AG08396 (cell line): ENCODE measurements at regions not wholly inside any gene's neighbourhood (a gene's known extent, or its start where the extent isn't known, plus 50 kb on each side); places are given as distances from the start of the nearest gene placed in this dataset.
A peak's percentile ranks its signal among the peaks of the same experiment; 100 is the strongest.

Experiments
- DNase-seq: peaks from one replicate; pipeline ENCODE4 v3.0.0; 2012; ENCODE audit warnings: low spot score, mixed read lengths

DNA sequence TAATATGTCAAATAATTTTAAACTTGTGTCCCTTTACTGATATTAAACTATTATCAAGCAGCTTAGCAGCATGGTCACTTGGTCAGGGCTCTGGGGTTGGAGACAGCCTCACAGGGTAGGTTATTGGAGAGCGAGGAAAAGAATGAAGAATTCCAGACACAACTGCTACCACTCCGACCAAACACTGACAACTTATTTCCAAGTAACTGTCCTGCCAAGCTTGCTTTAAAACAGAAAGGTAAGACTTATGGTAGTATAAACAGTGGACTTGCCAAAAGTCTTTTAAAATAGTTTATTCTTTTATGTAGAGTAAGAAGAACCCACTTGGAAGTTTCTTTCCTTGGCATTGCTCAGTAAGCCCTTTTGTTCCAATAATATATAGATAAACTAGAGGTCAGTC is 364.1 kb downstream of the DEPDC1B start:
- no peak for DNase-seq

DNA sequence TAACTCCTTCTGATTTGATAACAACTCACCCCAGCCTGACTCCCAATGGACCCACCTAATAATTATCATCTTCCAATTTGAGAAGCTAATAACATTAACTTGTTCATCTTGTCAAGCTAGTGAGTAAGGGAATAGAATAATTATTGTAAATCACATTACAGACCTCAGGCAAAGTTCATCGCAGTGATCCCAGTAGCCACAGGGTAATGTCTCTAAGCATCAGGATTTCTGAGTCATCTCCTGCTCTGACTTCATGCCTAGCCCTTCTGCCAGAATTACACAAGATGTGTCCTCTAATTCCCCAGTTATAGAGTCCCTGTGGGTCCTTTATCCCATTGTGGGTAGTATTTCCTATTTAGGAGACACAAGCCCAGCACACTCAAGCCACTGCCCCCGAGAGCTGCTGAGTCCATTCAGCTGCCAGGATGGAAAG is 365.7 kb downstream of the DEPDC1B start:
- peak; percentile 20 for DNase-seq

DNA sequence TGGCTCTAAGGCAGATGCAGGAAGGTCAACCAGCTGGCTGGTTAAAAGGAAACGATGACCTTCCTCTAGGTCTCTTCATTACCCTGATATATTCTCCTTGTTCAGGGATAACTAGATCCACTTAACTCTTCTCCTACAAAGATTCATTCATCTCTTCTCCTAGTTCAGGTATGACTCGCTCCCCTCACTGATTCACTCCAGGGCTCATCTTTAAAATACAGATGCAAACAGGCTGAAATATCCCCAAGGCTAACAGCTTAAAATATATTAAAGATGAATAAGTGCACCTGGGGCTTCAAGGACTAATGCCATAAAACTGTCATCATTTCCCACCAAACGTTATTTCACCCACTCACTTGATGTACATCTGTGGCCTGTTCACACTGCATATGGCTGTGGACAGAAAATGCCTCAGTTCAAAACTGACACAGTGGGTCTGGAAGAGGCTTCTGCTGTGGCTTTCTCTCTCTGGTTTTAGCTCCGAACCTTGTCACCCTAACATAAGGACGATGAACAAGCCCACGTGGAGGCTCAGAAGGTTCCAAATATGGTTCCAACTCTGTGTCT is 366.9 kb downstream of the DEPDC1B start:
- no peak for DNase-seq

DNA sequence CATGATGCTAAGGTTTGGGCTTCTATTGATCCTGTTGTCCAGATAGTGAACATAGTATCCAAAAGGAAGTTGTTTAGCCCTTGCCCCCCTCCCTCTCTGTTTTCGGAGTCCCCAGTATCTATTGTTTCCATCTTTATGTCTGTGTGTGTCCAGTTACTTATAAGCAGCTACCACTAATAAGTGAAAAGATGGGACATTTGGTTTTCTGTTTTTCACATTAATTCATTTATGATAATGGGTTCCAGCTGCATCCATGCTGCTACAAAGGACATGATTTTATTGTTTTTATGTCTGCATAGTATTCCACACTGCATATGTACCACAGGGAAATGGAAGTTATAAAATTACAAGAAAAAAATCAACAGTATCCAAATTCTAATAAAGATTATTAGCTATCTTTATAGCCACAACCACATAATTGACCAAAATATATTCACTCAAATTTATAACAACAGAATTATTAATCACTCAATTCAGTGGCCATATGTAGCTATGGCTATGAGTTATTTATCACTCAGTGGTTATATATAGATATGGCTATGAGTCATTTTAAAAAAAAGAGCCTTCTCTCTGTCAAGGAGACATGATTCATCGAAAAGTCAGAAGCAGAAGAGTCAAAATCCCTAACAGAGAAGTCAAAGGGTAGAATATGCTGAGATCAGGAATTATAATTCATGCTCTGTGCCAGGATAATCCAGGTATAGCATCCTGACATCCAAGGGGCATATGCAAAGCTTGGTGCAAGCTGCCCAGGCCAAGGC is 367.5 kb downstream of the DEPDC1B start:
- no peak for DNase-seq

DNA sequence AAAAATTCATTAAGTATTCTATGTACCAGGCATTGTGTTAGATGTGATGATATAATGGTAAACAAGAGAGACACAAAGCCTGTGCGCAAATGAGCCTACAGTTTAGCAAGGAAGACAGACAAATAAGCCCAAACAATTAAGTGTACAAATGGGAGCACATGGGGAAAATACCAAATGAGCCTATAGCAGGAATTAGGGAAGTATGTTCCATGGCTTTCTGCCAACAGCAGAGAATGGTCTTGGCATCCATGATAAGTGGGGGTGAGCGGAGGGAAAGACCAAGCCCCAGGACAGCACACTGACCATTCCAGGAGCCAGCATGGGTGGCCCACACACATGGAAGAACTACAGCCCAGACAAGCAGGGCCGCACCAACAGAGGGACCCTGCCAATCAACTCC is 369.7 kb downstream of the DEPDC1B start:
- DNase-seq, result no peak

DNA sequence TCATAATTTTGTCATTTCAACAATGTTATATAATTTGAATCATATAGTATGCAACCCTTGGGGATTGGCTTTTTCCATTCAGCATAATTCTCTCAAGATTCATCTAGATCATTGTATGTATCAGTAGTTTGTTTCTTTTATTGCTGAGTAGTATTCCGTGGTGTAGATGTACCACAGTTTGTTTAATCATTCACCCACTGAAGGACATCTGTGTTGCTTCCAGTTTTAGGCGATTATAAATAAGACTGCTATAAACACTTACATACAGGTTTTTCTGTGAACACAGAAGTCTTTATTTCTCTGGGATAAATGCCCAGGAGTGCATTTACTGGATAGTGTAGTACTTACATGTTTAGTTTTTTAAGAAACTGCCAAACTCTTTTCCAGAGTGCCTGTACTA is 374.1 kb downstream of the DEPDC1B start:
- DNase-seq, result no peak

DNA sequence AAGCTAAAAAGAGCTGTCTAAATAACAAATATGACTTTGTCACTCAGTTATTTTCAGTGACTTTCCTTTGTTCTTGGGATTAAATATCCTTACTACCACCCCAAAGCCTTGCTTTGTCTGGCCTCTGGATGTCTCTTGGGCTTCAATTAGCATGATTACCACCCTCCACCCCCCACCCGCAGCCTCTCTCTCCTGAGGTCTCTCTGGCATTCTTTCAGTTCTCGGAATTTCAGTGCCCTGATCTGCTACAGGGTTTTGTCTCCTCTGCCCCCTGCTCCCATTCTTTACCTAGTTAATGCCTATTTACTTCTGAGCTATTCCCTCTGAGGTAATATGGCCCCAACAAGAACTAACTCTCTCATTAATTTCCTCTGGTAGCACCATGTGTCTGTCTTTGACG is 376.4 kb downstream of the DEPDC1B start:
- no peak for DNase-seq

DNA sequence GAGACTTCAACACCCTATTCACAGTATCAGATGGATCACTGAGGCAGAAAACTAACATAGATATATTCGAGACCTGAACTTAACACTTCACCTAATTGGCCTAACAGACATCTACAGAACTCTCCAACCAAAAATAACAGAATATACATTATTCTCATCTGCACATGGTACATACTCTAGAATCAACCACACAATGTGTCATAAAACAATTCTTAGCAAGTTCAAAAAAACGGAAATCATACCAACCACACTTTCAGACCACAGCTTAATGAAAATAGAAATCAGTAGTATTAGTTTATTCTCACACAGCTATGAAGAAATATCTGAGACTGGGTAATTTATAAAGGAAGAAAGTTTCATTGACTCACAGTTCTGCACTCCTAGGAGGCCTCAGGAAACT is 387.9 kb downstream of the DEPDC1B start:
- no peak for DNase-seq

DNA sequence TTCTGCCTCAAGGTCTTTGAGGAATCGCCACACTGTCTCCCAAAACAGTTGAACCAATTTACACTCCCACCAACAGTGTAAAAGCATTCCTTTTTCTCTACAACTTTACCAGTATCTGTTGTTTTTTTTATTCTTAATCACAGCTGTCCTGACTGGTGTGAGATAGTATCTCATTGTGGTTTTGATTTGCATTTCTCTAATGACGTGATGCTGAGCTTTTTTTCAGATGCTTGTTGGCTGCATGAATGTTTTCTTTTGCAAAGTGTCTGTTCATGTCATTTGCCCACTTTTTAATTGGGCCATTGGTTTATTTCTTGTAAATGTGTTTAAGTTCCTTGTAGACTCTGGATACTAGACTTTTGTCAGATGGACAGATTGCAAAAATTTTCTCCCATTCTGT is 400.0 kb downstream of the DEPDC1B start:
- no peak for DNase-seq

DNA sequence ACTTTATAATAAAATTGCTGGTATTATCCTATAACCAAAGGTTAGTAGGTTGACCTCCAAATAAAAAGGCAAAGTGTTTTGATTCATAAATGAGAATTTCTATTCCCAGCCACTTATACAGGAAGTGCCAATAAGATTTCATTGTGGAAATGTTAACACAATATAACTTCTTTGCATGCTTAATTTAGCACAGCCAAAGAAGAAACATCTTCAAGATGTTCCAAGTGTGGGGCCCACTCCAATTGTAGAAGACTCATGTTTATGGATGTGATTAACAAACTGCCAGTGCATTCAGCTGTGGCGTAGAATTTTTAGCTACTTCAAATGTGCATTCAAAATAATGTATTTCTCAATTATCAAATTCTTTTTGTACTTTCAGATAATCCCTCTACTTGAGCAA is 402.3 kb downstream of the DEPDC1B start:
- DNase-seq, result no peak

DNA sequence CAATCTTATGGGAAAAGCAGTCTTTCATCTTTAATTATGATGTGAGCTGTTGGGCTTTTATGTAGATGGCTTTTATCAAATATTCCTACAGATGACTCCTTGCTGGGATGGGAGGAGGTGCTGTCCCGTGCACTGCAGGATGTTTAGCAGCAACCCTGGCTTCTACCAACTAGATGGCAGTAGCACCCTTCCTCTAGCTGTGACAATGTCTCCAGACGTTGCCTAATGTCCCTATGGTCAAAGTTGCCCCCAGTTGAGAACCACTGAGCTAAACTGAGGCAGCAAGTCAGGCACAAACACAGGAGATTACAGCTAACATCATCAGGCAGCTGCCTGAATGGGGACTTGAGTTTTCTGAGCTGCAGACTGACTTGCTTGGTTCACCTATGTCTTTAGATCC is 401.9 kb upstream of the PDE4D start:
- DNase-seq, result peak; percentile 3

DNA sequence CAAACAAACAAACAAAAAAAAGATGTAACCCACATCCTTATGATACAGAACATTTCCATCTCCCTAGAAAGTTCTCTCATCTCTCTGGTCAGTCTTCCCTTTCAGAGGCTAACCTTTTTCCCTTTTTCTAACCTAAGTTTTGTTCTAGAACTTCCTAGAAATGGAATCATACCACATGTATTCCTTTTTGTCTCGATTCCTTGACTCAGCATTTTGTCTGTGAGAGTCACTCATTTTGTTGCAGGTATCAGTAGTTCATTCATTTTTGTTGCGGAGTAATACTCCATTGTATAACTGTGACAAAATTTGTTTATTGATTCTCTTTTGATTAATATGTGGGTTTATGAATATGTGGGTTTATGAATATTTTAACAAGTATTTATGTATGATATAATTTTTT is 400.0 kb upstream of the PDE4D start:
- no peak for DNase-seq

DNA sequence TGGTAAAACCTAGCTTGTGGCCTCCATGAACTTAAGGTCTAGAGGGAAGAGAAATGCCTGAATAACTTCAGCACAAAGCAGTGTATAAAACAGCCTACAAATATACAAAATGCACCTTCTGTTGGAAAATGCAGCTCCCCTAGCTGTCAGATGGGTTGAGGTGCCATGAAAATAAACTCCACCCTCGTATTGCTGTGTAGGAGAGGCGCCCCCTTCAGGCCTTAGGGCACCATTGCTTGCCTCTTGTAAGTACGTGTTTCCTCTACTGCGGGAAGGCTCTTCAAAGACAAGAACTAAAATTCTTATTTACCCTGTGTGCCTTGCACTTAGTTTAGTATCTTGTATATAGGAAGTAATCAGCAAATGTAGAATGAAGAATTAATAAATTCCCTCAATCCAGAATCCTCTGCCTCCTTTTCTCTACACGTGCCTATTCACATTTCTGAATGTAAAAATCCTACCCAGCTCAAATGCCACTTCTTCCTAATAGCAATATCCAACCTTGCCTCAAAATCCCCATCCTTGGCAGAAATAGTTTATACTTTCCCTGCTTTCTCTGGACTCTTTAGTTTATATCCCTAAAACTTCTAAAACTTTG is 393.7 kb upstream of the PDE4D start:
- peak; percentile 3 for DNase-seq

DNA sequence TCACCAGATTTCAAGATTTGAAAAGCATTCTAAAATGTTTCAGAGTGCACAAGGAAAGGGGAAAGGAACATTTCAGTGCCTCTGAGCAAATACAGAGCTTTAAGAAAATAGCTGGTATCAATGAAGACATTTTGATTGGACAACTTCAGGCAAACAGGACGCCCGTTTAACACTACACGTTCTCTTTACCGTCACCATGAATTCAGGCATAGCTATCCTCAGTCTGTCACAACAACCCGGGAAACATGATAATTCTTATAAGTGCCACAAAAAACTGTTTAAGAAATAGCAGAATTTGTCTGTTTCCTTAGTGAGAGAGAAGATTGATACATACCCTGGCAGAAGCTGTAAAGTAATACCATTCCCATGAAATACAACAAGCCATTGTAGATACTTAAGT is 392.4 kb upstream of the PDE4D start:
- DNase-seq, result no peak

DNA sequence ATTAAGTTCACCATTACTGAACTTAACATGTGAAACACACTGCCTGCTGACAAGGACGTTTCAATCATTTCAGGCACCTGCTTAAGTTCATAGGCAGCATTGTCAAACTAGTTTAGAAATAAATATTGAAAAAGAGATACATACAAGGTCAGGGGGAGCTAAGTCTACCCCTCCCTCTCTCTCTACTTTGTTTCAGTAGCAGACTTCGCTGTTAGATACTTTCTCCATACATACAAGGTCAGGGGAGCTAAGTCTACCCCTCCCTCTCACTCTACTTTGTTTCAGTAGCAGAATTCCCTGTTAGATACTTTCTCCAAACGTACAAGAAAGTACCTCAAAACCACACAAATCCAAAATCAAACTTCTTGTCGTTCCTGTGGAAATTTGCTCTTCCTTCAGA is 387.4 kb upstream of the PDE4D start:
- DNase-seq, result no peak

DNA sequence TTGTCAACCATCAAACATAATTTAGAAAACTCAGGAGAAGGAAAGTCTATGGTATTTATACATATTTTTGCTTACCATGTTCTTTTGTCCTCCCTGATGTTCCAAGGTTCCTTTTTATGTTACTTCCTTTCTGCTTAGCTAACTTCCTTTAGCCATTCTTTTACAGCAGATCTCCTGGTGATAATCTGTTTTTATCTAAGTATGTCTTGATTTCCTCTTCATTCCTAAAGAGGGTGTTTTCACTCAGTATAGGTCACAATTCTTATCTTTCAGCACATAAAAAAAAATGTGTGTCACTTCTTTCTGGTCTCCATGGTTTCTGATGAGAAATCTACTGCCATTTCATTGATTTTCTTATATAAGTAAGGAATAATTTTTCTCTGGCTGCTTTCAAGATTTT is 384.4 kb upstream of the PDE4D start:
- DNase-seq, result no peak

DNA sequence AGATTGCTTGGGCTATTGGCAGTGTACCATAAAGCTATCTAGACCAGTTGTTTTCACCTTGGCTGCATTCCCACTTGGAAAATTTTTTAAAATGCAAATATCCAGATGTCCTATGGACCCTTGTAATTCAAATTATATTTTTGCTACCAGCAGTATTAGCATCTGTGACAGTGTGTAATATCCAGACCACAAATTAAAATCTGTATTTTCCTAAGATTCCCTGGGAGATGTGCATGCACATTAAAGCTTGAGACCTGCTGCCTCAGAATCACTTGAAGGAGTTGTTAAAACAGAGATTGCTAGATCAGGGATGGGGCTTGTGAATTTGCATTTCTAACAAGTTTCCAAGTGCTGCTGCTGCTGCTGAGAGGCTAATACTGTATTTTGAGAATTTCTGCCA is 381.2 kb upstream of the PDE4D start:
- DNase-seq, result no peak

DNA sequence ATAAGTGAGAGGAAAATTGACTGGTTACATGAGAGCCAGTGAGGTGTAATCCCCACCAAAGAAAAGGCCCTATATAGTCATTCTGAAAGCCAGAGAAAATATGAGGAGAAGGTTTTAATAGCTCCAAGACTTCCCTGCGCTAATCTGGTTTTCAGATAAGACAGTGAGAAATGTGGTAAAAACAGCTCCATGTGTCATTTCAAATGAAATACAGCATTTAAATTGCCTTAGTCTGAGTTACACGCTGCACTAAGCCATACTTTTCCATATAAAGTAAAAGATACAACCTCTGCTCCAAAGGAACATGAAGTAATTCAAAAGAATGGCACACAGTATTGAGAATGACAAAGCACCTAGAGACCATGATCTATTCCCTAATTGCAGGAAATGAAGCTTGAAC is 378.0 kb upstream of the PDE4D start:
- DNase-seq, result no peak

DNA sequence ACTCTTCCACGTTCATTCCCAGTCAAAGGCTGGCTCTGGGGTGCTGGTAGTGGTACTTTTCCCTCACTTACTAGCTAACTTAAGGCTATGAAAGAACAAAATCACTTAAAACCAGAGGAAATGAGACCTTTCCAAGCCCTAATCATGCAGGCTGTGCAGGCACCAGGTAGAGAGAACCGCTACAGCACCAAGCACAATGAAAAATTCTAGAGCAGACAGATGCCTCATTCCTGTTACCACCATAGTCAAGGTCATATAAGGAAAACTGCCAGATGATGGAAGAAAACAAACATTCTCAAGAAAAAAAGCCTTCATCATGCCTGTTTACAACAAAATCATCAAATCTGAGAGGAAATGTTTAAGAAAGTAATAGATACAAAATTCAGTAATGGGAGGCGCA is 374.4 kb upstream of the PDE4D start:
- DNase-seq, result no peak

DNA sequence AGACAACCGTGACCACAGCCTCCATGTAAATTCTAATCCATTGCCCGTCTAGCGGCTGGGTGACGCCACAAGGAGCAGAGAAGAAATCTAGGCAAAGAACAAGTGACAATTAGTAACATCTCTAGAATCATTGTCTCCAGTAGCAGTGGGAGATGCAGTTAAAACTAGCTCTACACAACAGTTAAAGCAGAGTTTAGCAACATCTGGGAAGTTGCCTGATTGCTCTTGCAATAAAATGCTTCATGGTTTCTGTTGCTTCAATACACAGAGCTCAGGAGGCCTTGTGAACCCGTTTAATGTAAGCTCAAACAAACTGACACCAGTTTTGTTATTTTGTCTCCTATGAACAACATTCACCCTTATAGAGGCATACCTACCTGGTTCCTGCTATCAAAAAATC is 369.8 kb upstream of the PDE4D start:
- DNase-seq, result no peak

DNA sequence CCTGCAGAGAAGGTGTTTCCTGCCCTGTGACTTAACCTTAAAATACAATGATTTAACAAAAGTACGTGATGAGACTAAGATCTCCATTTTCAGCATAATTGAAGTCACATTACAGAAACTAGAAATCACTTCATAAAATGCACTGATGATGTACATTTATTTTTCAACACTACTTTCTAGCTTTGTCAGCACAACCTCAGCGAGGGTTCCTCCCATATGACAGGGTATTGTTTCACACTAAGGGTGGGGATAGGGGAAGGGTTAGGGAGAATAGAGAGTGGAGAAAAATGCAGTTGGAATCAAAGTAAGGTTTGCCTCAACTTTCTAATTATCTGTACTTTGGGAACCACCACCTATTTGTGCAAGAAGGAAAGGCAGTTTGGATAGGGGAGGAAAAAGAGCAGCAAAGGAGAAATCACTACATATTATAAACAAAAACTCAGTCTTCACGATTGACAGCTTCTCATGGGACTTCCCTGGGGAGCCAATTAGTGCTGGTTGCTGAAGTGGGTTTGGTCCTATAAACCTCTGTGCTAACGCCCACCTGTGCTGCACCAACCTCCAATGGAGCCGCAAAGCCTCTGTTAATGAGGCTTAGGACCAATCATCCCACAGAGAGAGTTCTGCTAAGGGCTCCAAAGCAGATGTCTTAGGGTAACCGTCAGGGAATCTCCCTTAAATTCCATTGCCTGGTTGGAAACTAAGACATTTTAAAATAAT is 369.2 kb upstream of the PDE4D start:
- no peak for DNase-seq

DNA sequence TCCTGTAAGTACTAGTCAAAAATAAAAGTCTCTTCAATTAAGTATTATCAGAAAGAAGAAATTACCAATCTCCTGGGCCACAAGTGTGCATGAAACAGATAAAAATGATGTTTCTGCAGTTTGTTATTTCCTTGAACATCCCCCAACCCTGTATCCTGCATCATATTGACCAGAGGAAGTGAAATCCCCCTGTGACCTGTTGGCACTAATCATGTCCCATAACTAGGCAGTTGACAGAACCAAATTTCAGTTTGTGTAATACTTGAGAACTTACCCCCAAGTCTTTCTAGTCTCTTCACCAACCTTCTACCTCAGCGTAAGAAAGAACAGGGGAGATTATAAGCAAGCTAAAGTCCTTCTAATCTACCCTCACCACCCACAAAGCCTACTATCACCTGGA is 368.2 kb upstream of the PDE4D start:
- DNase-seq, result no peak

DNA sequence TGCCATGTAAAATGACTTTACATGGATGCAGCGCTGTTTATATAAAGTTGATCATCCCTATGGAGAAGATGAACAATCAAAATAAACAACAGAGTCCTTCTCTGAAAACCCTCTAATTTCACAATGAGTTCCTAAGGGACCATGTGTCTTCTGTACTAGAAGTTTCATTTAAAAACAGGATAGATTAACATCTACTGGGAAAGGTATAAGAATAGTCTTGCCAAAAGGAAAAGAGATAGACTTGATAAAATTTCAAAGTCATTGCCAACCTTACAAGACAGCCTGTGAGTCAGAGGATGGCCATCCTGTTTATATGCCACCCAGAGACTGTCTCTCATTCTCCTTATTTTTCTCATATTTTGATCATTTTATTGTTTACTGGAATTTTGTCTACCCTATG is 367.1 kb upstream of the PDE4D start:
- DNase-seq, result no peak
